Muscle of leg (tissue), 3 donors: ENCODE measurements at regions not wholly inside any gene's neighbourhood (a gene's known extent, or its start where the extent isn't known, plus 50 kb on each side); places are given as distances from the start of the nearest gene placed in this dataset.

ENCODE experiments used
- DNase-seq: peaks from one replicate; pipeline ENCODE4 v3.0.0; 2013
- H3K27ac ChIP-seq: one replicate; pipeline ENCODE4 v1.5.1; 2013; ENCODE audit warnings: mild to moderate bottlenecking, low read length, control low read depth
- H3K27me3 ChIP-seq: one replicate; pipeline ENCODE4 v1.6.1; 2013; ENCODE audit warnings: low read length; ENCODE audit not compliant: control insufficient read depth, insufficient read depth
- H3K36me3 ChIP-seq: one replicate; pipeline ENCODE4 v1.6.1; 2013; ENCODE audit warnings: low read length; ENCODE audit not compliant: control insufficient read depth, insufficient read depth
- H3K4me1 ChIP-seq: one replicate; pipeline ENCODE4 v1.6.1; 2013; ENCODE audit warnings: low read length; ENCODE audit not compliant: control insufficient read depth, insufficient read depth
- H3K4me3 ChIP-seq: one replicate; pipeline ENCODE4 v1.5.1; 2013; ENCODE audit warnings: low read length, control low read depth
- H3K9me3 ChIP-seq: replicated peaks from 2 replicates; pipeline ENCODE4 v1.6.1; 2013; ENCODE audit warnings: low read depth, low read length; ENCODE audit not compliant: control insufficient read depth
- WGBS: methylation state at CpG from one replicate; pipeline ENCODE4 v1.1.5; 2013; ENCODE audit warnings: missing lambda C conversion rate; ENCODE audit not compliant: insufficient coverage; 5-methylcytosine and 5-hydroxymethylcytosine counted together

GRCh38 chr3:118181274-118181673 is 853.4 kb downstream of the IGSF11 start:
- H3K9me3 ChIP-seq = peaks cover 2% of the 10 kb centered on the region
- DNase-seq = no peak
- H3K36me3 ChIP-seq = no peaks in the 10 kb centered on the region
- H3K4me3 ChIP-seq = no peak overlapping the region
- H3K4me1 ChIP-seq = no peaks in the 10 kb centered on the region
- no CpG with 5 or more reads among the region's 1 CpG for WGBS
- H3K27me3 ChIP-seq = no peaks in the 10 kb centered on the region
- no peak overlapping the region for H3K27ac ChIP-seq

- WGBS = no CpG with 5 or more reads among the region's 4 CpGs
- Histone ChIP-seq H3K9me3 (peaks cover 4% of the 10 kb centered on the region), H3K27me3 (no peaks in the 10 kb centered on the region), H3K4me1 (no peaks in the 10 kb centered on the region), H3K27ac (no peak overlapping the region), H3K36me3 (no peaks in the 10 kb centered on the region), H3K4me3 (no peak overlapping the region)
- no peak for DNase-seq
Measured at GRCh38 chr3:118186051-118186450, 848.6 kb downstream of the IGSF11 start.

GRCh38 chr3:118187221-118187620 is 847.4 kb downstream of the IGSF11 start:
- Histone ChIP-seq H3K27me3 (no peaks in the 10 kb centered on the region), H3K36me3 (no peaks in the 10 kb centered on the region), H3K27ac (no peak overlapping the region), H3K9me3 (peaks cover 4% of the 10 kb centered on the region), H3K4me1 (no peaks in the 10 kb centered on the region), H3K4me3 (no peak overlapping the region)
- DNase-seq = no peak

- no CpG with 5 or more reads among the region's 1 CpG for WGBS
- H3K4me3 ChIP-seq = no peak overlapping the region
- no peak overlapping the region for H3K27ac ChIP-seq
- DNase-seq = no peak
- H3K27me3 ChIP-seq = no peaks in the 10 kb centered on the region
- peaks cover 6% of the 10 kb centered on the region for H3K9me3 ChIP-seq
- H3K4me1 ChIP-seq = no peaks in the 10 kb centered on the region
- no peaks in the 10 kb centered on the region for H3K36me3 ChIP-seq
Measured at GRCh38 chr3:118196183-118196582, 838.5 kb downstream of the IGSF11 start.

GRCh38 chr3:118199044-118199443 is 835.6 kb downstream of the IGSF11 start:
- H3K9me3 ChIP-seq = peaks cover 6% of the 10 kb centered on the region
- WGBS = no CpG with 5 or more reads among the region's 4 CpGs
- DNase-seq = no peak

GRCh38 chr3:118204052-118204656 is 830.5 kb downstream of the IGSF11 start:
- Histone ChIP-seq H3K36me3 (no peaks in the 10 kb centered on the region), H3K4me1 (no peaks in the 10 kb centered on the region), H3K9me3 (peaks cover 2% of the 10 kb centered on the region), H3K4me3 (no peak overlapping the region), H3K27ac (no peak overlapping the region), H3K27me3 (no peaks in the 10 kb centered on the region)
- WGBS = 92% methylated on average over 4 of the region's 5 CpGs
- no peak for DNase-seq

More at GRCh38 chr3:118199044-118199443, 835.6 kb downstream of the IGSF11 start:
- Histone ChIP-seq H3K36me3 (no peaks in the 10 kb centered on the region), H3K4me3 (no peak overlapping the region), H3K27me3 (no peaks in the 10 kb centered on the region), H3K27ac (no peak overlapping the region), H3K4me1 (no peaks in the 10 kb centered on the region)

- WGBS = 57% methylated on average over 2 of the region's 3 CpGs
- no peaks in the 10 kb centered on the region for H3K4me1 ChIP-seq
- no peak for DNase-seq
Measured at GRCh38 chr3:118207271-118207670, 827.4 kb downstream of the IGSF11 start.

GRCh38 chr3:118208642-118209041 is 826.0 kb downstream of the IGSF11 start:
- no peaks in the 10 kb centered on the region for H3K36me3 ChIP-seq
- no peaks in the 10 kb centered on the region for H3K27me3 ChIP-seq
- H3K4me1 ChIP-seq = no peaks in the 10 kb centered on the region
- no peak overlapping the region for H3K27ac ChIP-seq
- no peaks in the 10 kb centered on the region for H3K9me3 ChIP-seq
- DNase-seq = no peak
- H3K4me3 ChIP-seq = no peak overlapping the region
- no CpG with 5 or more reads among the region's 2 CpGs for whole genome bisulfite sequencing

More at GRCh38 chr3:118207271-118207670, 827.4 kb downstream of the IGSF11 start:
- H3K27me3 ChIP-seq = no peaks in the 10 kb centered on the region
- no peak overlapping the region for H3K27ac ChIP-seq
- no peak overlapping the region for H3K4me3 ChIP-seq
- no peaks in the 10 kb centered on the region for H3K9me3 ChIP-seq
- no peaks in the 10 kb centered on the region for H3K36me3 ChIP-seq

GRCh38 chr3:118213892-118214291 is 820.8 kb downstream of the IGSF11 start:
- Histone ChIP-seq H3K27ac (no peak overlapping the region), H3K36me3 (no peaks in the 10 kb centered on the region), H3K4me1 (no peaks in the 10 kb centered on the region), H3K27me3 (no peaks in the 10 kb centered on the region), H3K4me3 (no peak overlapping the region), H3K9me3 (no peaks in the 10 kb centered on the region)
- no peak for DNase-seq

GRCh38 chr3:118226206-118226605 is 808.4 kb downstream of the IGSF11 start:
- Histone ChIP-seq H3K4me1 (no peaks in the 10 kb centered on the region), H3K4me3 (no peak overlapping the region), H3K27me3 (no peaks in the 10 kb centered on the region), H3K9me3 (peaks cover 8% of the 10 kb centered on the region), H3K27ac (no peak overlapping the region), H3K36me3 (no peaks in the 10 kb centered on the region)
- no CpG with 5 or more reads among the region's 3 CpGs for WGBS
- no peak for DNase-seq

- Histone ChIP-seq H3K4me3 (no peak overlapping the region), H3K27me3 (no peaks in the 10 kb centered on the region), H3K27ac (no peak overlapping the region), H3K9me3 (peaks cover 3% of the 10 kb centered on the region), H3K4me1 (no peaks in the 10 kb centered on the region), H3K36me3 (no peaks in the 10 kb centered on the region)
- 100% methylated on average over 1 of the region's 2 CpGs for WGBS
- no peak for DNase-seq
Measured at GRCh38 chr3:118227191-118227590, 807.5 kb downstream of the IGSF11 start.
